Activated T-cell treated with anti-CD3 and anti-CD28 coated beads for 1 hour (primary cell): ENCODE measurements at regions not wholly inside any gene's neighbourhood (a gene's known extent, or its start where the extent isn't known, plus 50 kb on each side); places are given as distances from the start of the nearest gene placed in this dataset.

Experiments
- DNase-seq: peaks from one replicate; pipeline ENCODE4 v3.0.0-alpha.2; 2020; ENCODE audit warnings: low read depth

DNA sequence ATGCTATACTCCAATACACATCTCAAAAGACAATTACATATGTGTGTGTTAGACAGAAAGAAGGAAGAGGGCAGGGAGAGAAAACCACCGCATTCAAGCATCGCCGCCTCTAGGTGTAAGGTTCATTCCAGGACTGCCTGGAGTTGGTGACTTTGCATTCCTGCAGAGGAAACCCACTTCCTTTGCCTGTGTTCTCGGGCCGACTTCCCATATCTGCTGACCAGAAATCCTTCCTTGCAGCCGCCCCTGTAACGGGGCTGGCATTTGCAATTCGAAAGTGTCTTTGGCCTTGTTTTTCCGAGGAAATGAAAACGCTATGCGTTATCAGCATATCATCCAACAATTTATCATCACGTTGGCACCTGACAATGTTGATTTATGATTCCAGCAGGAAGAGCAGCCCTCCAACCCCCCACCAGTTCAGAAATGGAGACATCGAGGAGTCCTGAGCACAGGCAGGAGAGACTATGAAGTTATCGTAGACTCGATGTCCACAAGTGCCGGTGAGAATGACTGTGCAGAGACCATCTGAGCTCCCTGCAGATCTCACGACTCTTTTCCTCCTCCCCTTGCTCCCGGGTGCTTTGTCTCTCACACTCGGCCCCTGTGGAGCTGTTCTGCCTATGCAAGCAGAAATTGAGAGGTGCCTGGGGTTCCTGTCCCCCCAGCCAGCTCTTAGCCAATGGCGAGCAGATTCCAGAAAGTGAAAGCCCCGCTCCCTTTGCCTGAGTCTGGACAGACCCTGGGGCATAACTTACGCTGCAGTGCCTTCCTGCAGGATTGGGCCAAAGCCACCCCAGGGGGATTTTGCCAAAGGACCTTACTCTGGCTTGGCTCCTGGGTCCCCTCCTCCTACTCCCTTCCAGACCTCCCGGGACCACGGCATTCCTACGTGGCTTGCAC, 68.9 kb upstream of the FOXK1 start:
- DNase-seq: no peak

DNA sequence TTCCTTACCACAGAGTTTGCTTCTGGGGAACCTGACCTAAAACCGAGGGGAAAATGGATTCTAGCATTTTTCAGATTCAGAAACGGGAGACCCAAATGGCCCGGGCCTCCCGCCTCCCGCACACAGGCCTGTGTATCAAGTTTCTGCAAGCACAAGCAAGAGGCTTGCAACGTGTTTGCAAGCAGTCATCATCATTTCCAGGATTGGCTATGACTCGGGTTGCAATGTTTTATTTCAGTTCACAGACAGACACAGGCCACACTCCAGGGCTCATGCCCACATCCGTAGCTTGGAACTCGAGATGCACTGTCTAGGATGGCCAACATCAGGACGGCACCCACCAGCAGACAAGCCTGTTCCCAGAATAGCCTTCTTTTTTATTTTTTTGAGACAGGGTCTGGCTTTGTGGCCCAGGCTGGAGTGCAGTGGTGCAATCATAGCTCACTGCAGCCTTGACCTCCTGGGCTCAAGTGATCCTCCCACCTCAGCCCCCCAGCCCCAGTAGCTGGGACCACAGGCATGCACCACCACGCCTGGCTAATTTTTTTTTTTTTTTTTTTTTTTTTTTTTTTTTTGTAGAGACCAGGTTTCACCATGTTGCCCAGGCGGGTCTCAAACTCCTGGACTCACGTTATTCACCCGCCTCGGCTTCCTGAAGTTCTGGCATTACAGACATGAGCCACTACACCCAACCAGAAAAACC, 68.1 kb upstream of the FOXK1 start:
- DNase-seq: no peak

DNA sequence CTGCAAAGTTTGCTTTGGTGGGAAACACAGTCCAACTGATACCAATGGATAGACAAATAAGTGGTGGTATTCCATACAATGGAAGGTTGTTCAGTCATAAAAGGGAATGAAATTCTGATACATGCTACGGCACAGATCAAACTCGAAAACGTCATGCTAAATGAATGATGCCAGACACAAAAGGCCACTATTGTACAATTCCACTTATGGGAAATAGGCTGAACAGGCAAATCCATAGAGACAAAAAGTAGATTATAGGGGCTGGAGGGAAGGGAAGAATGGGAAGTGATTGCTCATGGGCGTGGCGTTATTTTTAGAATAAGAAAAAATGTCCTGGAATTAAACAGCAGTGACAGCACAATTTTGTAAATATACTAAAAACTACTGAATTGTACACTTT, 66.0 kb upstream of the FOXK1 start:
- no peak for DNase-seq

GRCh38 chr7:4621396-4621795, 60.7 kb upstream of the FOXK1 start:
- DNase-seq: no peak

GRCh38 chr7:4626318-4626845, 55.7 kb upstream of the FOXK1 start:
- DNase-seq: no peak

GRCh38 chr7:4629287-4629895, 52.7 kb upstream of the FOXK1 start:
- no peak for DNase-seq

DNA sequence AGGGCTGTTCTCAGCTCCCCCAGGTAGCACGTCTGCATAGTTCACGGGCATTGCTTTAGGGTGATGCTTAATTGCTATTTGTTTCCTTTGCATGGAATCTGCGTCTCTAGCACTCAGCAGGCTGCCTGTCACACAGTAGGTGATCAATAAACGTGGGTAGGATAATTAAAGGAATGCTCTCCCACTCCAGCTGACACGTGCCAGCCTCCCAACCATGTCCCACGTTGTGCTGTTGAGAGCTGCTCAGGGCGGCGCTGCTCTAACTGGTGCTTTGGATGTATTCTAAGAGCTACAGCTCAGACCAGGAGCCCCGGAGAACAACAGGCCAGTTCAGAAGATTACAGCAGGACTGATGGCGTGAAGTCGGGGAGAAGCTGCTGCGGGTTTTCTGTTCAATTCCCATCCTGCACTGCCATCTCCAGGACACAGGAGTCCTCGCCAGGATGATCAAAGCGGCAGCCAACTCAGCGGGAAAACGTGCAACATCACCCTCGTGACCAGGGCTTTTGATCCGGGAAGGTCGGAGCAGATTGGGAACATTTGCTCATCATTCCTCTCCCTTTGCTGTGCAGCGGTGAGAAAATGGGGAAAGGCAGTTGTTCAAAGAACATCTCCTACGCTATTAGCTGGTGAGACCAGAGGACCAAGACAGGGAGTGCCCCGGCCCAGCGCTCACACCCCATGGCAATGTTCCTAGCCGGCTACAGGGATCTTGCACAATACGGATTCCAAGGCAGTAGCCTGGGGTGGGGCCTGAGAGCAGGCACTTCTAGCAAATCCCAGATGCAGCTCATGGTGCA, 50.5 kb upstream of the FOXK1 start:
- DNase-seq: no peak
